Mesenchymal stem cell (in vitro differentiated cells and primary cell): ENCODE measurements at regions not wholly inside any gene's neighbourhood (a gene's known extent, or its start where the extent isn't known, plus 50 kb on each side); places are given as distances from the start of the nearest gene placed in this dataset.
"Not testable (repeated sequence)": the region's sequence is repeated elsewhere in the genome, so short reads cannot be mapped to it uniquely, and the experiment has no call there.

Source experiments
- DNase-seq: peaks from one replicate; pipeline ENCODE4 v3.0.0-alpha.2; 2013
- H2AFZ ChIP-seq: one replicate; pipeline ENCODE4 v1.6.1; 2013; ENCODE audit warnings: low read depth, mild to moderate bottlenecking, control low read depth, inconsistent platforms, low read length, moderate library complexity
- H2AK5ac ChIP-seq: 2 replicates; pipeline ENCODE4 v1.6.1; 2013; ENCODE audit warnings: low read length, moderate library complexity, mild to moderate bottlenecking, inconsistent platforms; ENCODE audit not compliant: severe bottlenecking
- H2BK120ac ChIP-seq: one replicate; pipeline ENCODE4 v1.6.1; 2013; ENCODE audit warnings: low read depth, mild to moderate bottlenecking, inconsistent platforms, low read length, moderate library complexity
- H2BK12ac ChIP-seq, 2 experiments: one replicate each; pipeline ENCODE4 v1.6.1; 2013; ENCODE audit warnings: inconsistent platforms in 2 of 2, low read length in 2 of 2, mild to moderate bottlenecking in 2 of 2, moderate library complexity in 2 of 2, control low read depth in 1 of 2
- H2BK15ac ChIP-seq: one replicate; pipeline ENCODE4 v1.6.1; 2013; ENCODE audit warnings: mild to moderate bottlenecking, low read depth, inconsistent platforms; ENCODE audit not compliant: poor library complexity, severe bottlenecking
- H2BK5ac ChIP-seq: 2 replicates; pipeline ENCODE4 v1.6.1; 2013; ENCODE audit warnings: low read depth, mild to moderate bottlenecking, low read length, control low read depth, inconsistent platforms; ENCODE audit not compliant: poor library complexity, severe bottlenecking
- H3K14ac ChIP-seq, 2 experiments: one replicate each; pipeline ENCODE4 v1.6.1; 2013; ENCODE audit warnings: inconsistent platforms in 2 of 2, low read length in 2 of 2, control low read depth in 1 of 2, mild to moderate bottlenecking in 1 of 2, moderate library complexity in 1 of 2
- H3K18ac ChIP-seq, 2 experiments: one replicate each; pipeline ENCODE4 v1.6.1; 2013; ENCODE audit warnings: inconsistent platforms in 2 of 2, low read length in 2 of 2, control low read depth in 1 of 2, low read depth in 1 of 2, mild to moderate bottlenecking in 1 of 2
- H3K23ac ChIP-seq, 2 experiments: one replicate each; pipeline ENCODE4 v1.6.1; 2013; ENCODE audit warnings: inconsistent platforms in 2 of 2, low read length in 2 of 2, mild to moderate bottlenecking in 2 of 2, moderate library complexity in 2 of 2, control low read depth in 1 of 2
- H3K27ac ChIP-seq: 2 replicates; pipeline ENCODE4 v1.5.1; 2013; ENCODE audit warnings: mild to moderate bottlenecking, moderate library complexity, low read length, control low read depth, inconsistent platforms; ENCODE audit not compliant: poor library complexity, severe bottlenecking
- H3K27me3 ChIP-seq, 2 experiments: 2 replicates each; pipeline versions ENCODE4 v1.6.1 to v1.7.0; 2013; ENCODE audit warnings: low read length in 2 of 2, mild to moderate bottlenecking in 2 of 2, moderate library complexity in 2 of 2, control low read depth in 1 of 2, inconsistent platforms in 1 of 2; ENCODE audit not compliant: control insufficient read depth in 1 of 2, insufficient read depth in 1 of 2
- H3K36me3 ChIP-seq, 2 experiments: 2 replicates each; pipeline versions ENCODE4 v1.6.1 to v1.7.0; 2013; ENCODE audit warnings: low read length in 2 of 2, control low read depth in 1 of 2, inconsistent platforms in 1 of 2, low read depth in 1 of 2, mild to moderate bottlenecking in 1 of 2; ENCODE audit not compliant: insufficient read depth in 2 of 2, control insufficient read depth in 1 of 2
- H3K4ac ChIP-seq, 2 experiments: one replicate each; pipeline ENCODE4 v1.6.1; 2013; ENCODE audit warnings: inconsistent platforms in 2 of 2, low read length in 2 of 2, mild to moderate bottlenecking in 2 of 2, moderate library complexity in 2 of 2, control low read depth in 1 of 2, low read depth in 1 of 2
- H3K4me1 ChIP-seq: 2 replicates; pipeline ENCODE4 v1.6.1; 2013; ENCODE audit warnings: low read depth, low read length, control low read depth; ENCODE audit not compliant: control insufficient read depth, insufficient read depth
- H3K4me2 ChIP-seq: 2 replicates; pipeline ENCODE4 v1.6.1; 2013; ENCODE audit warnings: low read length, mild to moderate bottlenecking, inconsistent platforms; ENCODE audit not compliant: poor library complexity, severe bottlenecking
- H3K4me3 ChIP-seq, 2 experiments: 2 replicates each; pipeline versions ENCODE4 v1.5.1 to v1.7.0; 2013; ENCODE audit warnings: low read length in 2 of 2, mild to moderate bottlenecking in 2 of 2, control low read depth in 1 of 2, low read depth in 1 of 2; ENCODE audit not compliant: insufficient read depth in 1 of 2
- H3K79me1 ChIP-seq: replicated peaks from 2 replicates; pipeline ENCODE4 v1.6.1; 2013; ENCODE audit warnings: mild to moderate bottlenecking, control low read depth, low read length, inconsistent platforms; ENCODE audit not compliant: poor library complexity, severe bottlenecking
- H3K9ac ChIP-seq: 2 replicates; pipeline ENCODE4 v1.7.0; 2013; ENCODE audit warnings: mild to moderate bottlenecking, low read length, moderate library complexity
- H3K9me3 ChIP-seq: 2 replicates; pipeline ENCODE4 v1.7.0; 2013; ENCODE audit warnings: mild to moderate bottlenecking, low read length; ENCODE audit not compliant: control insufficient read depth
- H4K8ac ChIP-seq: one replicate; pipeline ENCODE4 v1.6.1; 2013; ENCODE audit warnings: inconsistent platforms, mild to moderate bottlenecking, low read length, moderate library complexity
- H4K91ac ChIP-seq: one replicate; pipeline ENCODE4 v1.6.1; 2013; ENCODE audit warnings: mild to moderate bottlenecking, low read length, inconsistent platforms
- WGBS: methylation state at CpG from one replicate; pipeline ENCODE4 v1.1.7; 2013; ENCODE audit warnings: mixed read lengths; 5-methylcytosine and 5-hydroxymethylcytosine counted together

- no peaks in the 10 kb centered on the region for H3K79me1 ChIP-seq
- H3K27ac ChIP-seq, result no peak overlapping the region
- no peak overlapping the region for H3K9ac ChIP-seq
- H3K4me2 ChIP-seq, result no peak overlapping the region
- H4K8ac ChIP-seq, result no peak overlapping the region
- H2BK5ac ChIP-seq, result no peak overlapping the region
- 18% methylated on average over 16 of the region's 16 CpGs for WGBS
- no peaks in the 10 kb centered on the region for H3K9me3 ChIP-seq
- H2AK5ac ChIP-seq, result no peak overlapping the region
- no peak overlapping the region for H2AFZ ChIP-seq
- H3K23ac ChIP-seq, result no peak overlapping the region
- DNase-seq, result no peak
- H2BK15ac ChIP-seq, result no peak overlapping the region
- H3K4me1 ChIP-seq, result no peaks in the 10 kb centered on the region
- H3K36me3 ChIP-seq, result no peaks in the 10 kb centered on the region
- H3K27me3 ChIP-seq, result peaks cover 0 to 37% of the 10 kb centered on the region in 2 experiments
- no peak overlapping the region for H3K18ac ChIP-seq
- no peak overlapping the region for H3K14ac ChIP-seq
- H2BK12ac ChIP-seq, result no peak overlapping the region
- H3K4me3 ChIP-seq, result no peak overlapping the region
- no peak overlapping the region for H3K4ac ChIP-seq
- no peak overlapping the region for H4K91ac ChIP-seq
- no peak overlapping the region for H2BK120ac ChIP-seq
Measured at GRCh38 chr14:78029601-78030372, 140.4 kb upstream of the NRXN3 start.

GRCh38 chr14:78043349-78043748 is 126.8 kb upstream of the NRXN3 start:
- Histone ChIP-seq H3K18ac (no peak overlapping the region), H3K9me3 (no peaks in the 10 kb centered on the region), H3K36me3 (no peaks in the 10 kb centered on the region), H3K4me1 (no peaks in the 10 kb centered on the region), H2AFZ (no peak overlapping the region), H3K23ac (no peak overlapping the region), H2BK120ac (no peak overlapping the region), H2AK5ac (no peak overlapping the region), H3K4ac (no peak overlapping the region), H3K4me2 (no peak overlapping the region), H3K79me1 (no peaks in the 10 kb centered on the region), H2BK5ac (no peak overlapping the region), H3K4me3 (no peak overlapping the region), H4K8ac (no peak overlapping the region), H3K14ac (no peak overlapping the region), H2BK15ac (no peak overlapping the region), H4K91ac (no peak overlapping the region), H3K27me3 (no peaks in the 10 kb centered on the region), H3K9ac (no peak overlapping the region), H2BK12ac (no peak overlapping the region), H3K27ac (no peak overlapping the region)
- no peak for DNase-seq
- no CpG with 5 or more reads among the region's 1 CpG for whole genome bisulfite sequencing

GRCh38 chr14:78048120-78048519 is 122.1 kb upstream of the NRXN3 start:
- H3K27ac ChIP-seq, result no peak overlapping the region
- H4K8ac ChIP-seq, result no peak overlapping the region
- H3K9ac ChIP-seq, result no peak overlapping the region
- no peak overlapping the region for H2BK5ac ChIP-seq
- H2BK120ac ChIP-seq, result no peak overlapping the region
- H3K9me3 ChIP-seq, result no peaks in the 10 kb centered on the region
- H2AK5ac ChIP-seq, result no peak overlapping the region
- H3K79me1 ChIP-seq, result no peaks in the 10 kb centered on the region
- H3K4me2 ChIP-seq, result no peak overlapping the region
- no peak overlapping the region for H2BK15ac ChIP-seq
- no peak for DNase-seq
- no peaks in the 10 kb centered on the region for H3K27me3 ChIP-seq
- H2BK12ac ChIP-seq, result no peak overlapping the region
- H3K36me3 ChIP-seq, result no peaks in the 10 kb centered on the region
- H2AFZ ChIP-seq, result no peak overlapping the region
- no peak overlapping the region for H3K23ac ChIP-seq
- H3K4ac ChIP-seq, result no peak overlapping the region
- H3K14ac ChIP-seq, result no peak overlapping the region
- H3K18ac ChIP-seq, result no peak overlapping the region
- no peaks in the 10 kb centered on the region for H3K4me1 ChIP-seq
- H4K91ac ChIP-seq, result no peak overlapping the region
- 19% methylated on average over 1 of the region's 1 CpG for WGBS
- no peak overlapping the region for H3K4me3 ChIP-seq

- H3K14ac ChIP-seq, H2BK12ac ChIP-seq, H3K27ac ChIP-seq, H2AK5ac ChIP-seq, H3K36me3 ChIP-seq, H3K27me3 ChIP-seq, H4K91ac ChIP-seq, H3K9me3 ChIP-seq, H2BK15ac ChIP-seq, H3K79me1 ChIP-seq, H3K4me2 ChIP-seq, H3K9ac ChIP-seq, H4K8ac ChIP-seq, DNase-seq, H3K23ac ChIP-seq, H3K4me3 ChIP-seq, H2AFZ ChIP-seq, H2BK120ac ChIP-seq, H2BK5ac ChIP-seq, H3K18ac ChIP-seq, H3K4me1 ChIP-seq, H3K4ac ChIP-seq: not testable (repeated sequence)
- WGBS, result 93% methylated on average over 2 of the region's 2 CpGs
Measured at GRCh38 chr14:78056890-78057289, 113.3 kb upstream of the NRXN3 start.
